ENCODE measurements at regions not wholly inside any gene's neighbourhood (a gene's known extent, or its start where the extent isn't known, plus 50 kb on each side); places are given as distances from the start of the nearest gene placed in this dataset.

- H3K9me3 Mint-ChIP-seq = peaks cover 14% of the 10 kb centered on the region
- H3K4me3 Mint-ChIP-seq = no peak overlapping the region
- H3K36me3 Mint-ChIP-seq = no peaks in the 10 kb centered on the region
- DNase-seq = no peak
- no peak overlapping the region for H3K27ac Mint-ChIP-seq
- H3K27me3 Mint-ChIP-seq = peaks cover 9% of the 10 kb centered on the region
- peaks cover 9% of the 10 kb centered on the region for H3K4me1 Mint-ChIP-seq
Measured at GRCh38 chr13:48602296-48603016, 51.3 kb upstream of the CYSLTR2 start.

- Mint-ChIP-seq H3K4me1 (peaks cover 9% of the 10 kb centered on the region), H3K27ac (no peak overlapping the region), H3K4me3 (no peak overlapping the region), H3K36me3 (no peaks in the 10 kb centered on the region), H3K9me3 (peaks cover 19% of the 10 kb centered on the region), H3K27me3 (peaks cover 10% of the 10 kb centered on the region)
- DNase-seq = no peak
Measured at GRCh38 chr13:48603375-48603774, 50.4 kb upstream of the CYSLTR2 start.

Data from activated naive CD8-positive, alpha-beta T cell treated with anti-CD3 and anti-CD28 coated beads for 36 hours (primary cell).